ENCODE measurements at regions not wholly inside any gene's neighbourhood (a gene's known extent, or its start where the extent isn't known, plus 50 kb on each side); places are given as distances from the start of the nearest gene placed in this dataset.

DNA sequence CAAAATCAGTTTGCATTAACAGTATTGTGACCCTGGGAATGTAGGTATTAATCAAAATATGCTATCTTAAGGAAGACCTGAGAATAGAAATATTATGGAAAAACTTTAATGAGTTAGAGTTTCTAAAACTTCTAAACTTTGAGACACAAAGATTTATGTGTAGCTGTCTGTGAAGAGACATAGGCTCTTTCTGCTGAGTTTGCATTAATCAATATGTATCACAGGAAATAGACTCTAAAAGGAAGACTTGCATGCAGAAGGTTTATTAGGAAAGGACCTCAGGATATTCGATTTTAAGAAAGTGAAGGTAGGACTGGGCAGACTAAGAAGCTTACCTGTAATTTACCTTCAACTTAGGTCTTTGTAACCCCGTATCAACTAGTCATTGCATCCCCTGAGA lies 494.8 kb upstream of the NRXN1 start:
- TF ChIP-seq POLR2AphosphoS5 (IDR thresholded peaks at IDR 0.05) (no peak), POLR2A (IDR thresholded peaks at IDR 0.05) (no peak)
- no peaks in the 10 kb centered on the region for H3K4me1 ChIP-seq
- no peak for ATAC-seq

DNA sequence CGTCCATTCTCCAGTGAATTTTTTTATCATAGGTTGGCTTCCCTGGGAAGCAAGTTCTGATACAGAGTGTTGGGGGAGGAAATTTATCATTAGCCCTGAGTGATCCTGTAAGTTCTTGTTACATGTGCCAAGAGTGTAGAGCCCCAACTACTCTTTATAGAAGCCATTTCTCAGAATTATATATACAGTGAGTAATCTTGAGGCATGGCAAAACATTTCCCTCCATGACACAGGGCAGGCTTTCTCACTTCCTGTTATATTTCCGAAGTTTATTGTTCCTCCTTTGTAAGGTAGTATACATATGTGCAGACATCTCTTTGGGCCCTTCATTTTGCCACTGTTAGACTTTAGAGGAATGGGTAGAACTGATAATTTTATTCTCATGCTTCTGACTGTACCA lies 484.7 kb upstream of the NRXN1 start:
- Histone ChIP-seq H3K4me3 (no peak overlapping the region), H3K9me3 (no peaks in the 10 kb centered on the region), H3K4me1 (no peaks in the 10 kb centered on the region), H3K27me3 (no peaks in the 10 kb centered on the region), H3K36me3 (no peaks in the 10 kb centered on the region), H3K27ac (no peak overlapping the region)
- TF ChIP-seq POLR2AphosphoS5 (IDR thresholded peaks at IDR 0.05), result no peak
- no peak for TF ChIP-seq POLR2A (IDR thresholded peaks at IDR 0.05)
- no peak for TF ChIP-seq CTCF (IDR thresholded peaks at IDR 0.05)
- TF ChIP-seq EP300 (IDR thresholded peaks at IDR 0.05), result no peak
- no peak for ATAC-seq
- WGBS, 2 donors (ENCODE audit: low coverage in 1 of 2), result 66 to 81% methylated on average over 2 of the region's 2 CpGs

More for the DNA sequence above, 494.8 kb upstream of the NRXN1 start:
- Histone ChIP-seq H3K27me3 (no peaks in the 10 kb centered on the region), H3K4me3 (no peak overlapping the region), H3K27ac (no peak overlapping the region), H3K36me3 (no peaks in the 10 kb centered on the region), H3K9me3 (no peaks in the 10 kb centered on the region)
- WGBS, 2 donors (ENCODE audit: low coverage in 1 of 2), result 84 to 88% methylated on average over 2 of the region's 2 CpGs

DNA sequence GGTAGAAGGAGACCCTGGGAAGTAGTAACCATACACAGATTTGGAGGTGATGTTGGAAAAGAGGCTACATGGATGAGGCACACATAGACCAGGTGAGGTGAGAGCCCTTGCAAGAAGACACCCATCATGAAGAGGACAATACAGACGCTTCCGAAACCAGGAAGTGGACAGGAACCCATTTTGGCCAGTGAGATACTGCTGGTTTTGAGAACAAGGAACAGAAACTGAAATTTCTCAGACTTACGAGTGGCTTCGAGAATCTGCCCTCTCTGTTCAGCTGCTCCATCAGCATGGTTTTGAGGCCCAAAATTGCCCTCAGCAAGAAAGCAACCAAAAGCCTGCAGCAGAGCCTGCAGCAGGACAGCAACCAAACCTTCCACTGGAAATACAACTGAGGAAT lies 479.1 kb upstream of the NRXN1 start:
- H3K4me1 ChIP-seq, result no peaks in the 10 kb centered on the region
- H3K9me3 ChIP-seq, result no peaks in the 10 kb centered on the region
- no peak overlapping the region for H3K4me3 ChIP-seq
- TF ChIP-seq CTCF (IDR thresholded peaks at IDR 0.05) (no peak), POLR2A (IDR thresholded peaks at IDR 0.05) (no peak), EP300 (IDR thresholded peaks at IDR 0.05) (no peak), POLR2AphosphoS5 (IDR thresholded peaks at IDR 0.05) (no peak)
- H3K36me3 ChIP-seq, result no peaks in the 10 kb centered on the region
- no peaks in the 10 kb centered on the region for H3K27me3 ChIP-seq
- ATAC-seq, result no peak
- H3K27ac ChIP-seq, result no peak overlapping the region
- 93% methylated on average over 2 of the region's 4 CpGs; no CpG with 5 or more reads in 1 of the 2 donors for WGBS, 2 donors (ENCODE audit: low coverage in 1 of 2)

DNA sequence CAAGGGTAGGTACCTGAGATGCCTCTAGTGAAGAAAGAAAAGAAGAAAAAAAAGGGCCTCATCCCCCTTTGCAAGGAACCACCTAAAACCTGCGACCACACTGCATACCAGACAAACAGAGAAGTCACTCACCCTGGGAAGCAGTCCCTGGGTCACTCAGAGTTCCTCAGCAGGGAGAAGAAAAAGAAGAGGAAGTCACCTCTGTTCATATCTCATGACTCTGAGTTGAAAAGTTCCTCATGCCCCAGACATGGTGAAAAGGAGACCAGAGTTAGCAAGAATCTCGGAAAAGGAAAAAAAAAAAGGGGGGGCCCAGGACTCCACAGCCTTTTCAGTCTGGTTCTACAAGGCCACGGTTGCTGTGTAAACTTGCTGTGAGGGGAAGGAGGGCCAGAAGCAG lies 478.4 kb upstream of the NRXN1 start:
- Histone ChIP-seq H3K4me1 (no peaks in the 10 kb centered on the region), H3K4me3 (no peak overlapping the region), H3K9me3 (no peaks in the 10 kb centered on the region), H3K27me3 (no peaks in the 10 kb centered on the region), H3K36me3 (no peaks in the 10 kb centered on the region), H3K27ac (no peak overlapping the region)
- WGBS, 2 donors (ENCODE audit: low coverage in 1 of 2), result 50 to 56% methylated on average over 2 of the region's 3 CpGs
- no peak for ATAC-seq
- TF ChIP-seq POLR2AphosphoS5 (IDR thresholded peaks at IDR 0.05) (no peak), CTCF (IDR thresholded peaks at IDR 0.05) (no peak), EP300 (IDR thresholded peaks at IDR 0.05) (no peak), POLR2A (IDR thresholded peaks at IDR 0.05) (no peak)

DNA sequence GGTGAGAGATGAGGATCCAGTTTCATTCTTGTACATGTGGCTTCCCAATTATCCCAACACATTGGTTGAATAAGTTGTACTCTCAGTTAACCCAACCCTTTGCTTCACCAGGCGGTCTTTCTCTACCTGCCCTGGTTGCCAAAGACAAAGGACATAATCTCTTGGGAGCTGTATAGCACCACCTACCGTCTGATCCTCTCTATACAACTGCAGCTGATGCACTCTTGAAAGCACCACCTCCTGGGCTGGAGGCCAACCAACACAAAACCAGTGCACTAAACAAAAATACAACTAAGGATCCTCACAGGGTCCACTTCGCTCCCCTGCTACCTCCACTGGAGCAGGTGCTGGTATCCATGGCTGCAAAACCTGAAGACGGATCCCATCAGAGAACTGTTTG lies 473.6 kb upstream of the NRXN1 start:
- TF ChIP-seq POLR2A (IDR thresholded peaks at IDR 0.05) (no peak), POLR2AphosphoS5 (IDR thresholded peaks at IDR 0.05) (no peak), EP300 (IDR thresholded peaks at IDR 0.05) (no peak), CTCF (IDR thresholded peaks at IDR 0.05) (no peak)
- no peaks in the 10 kb centered on the region for H3K36me3 ChIP-seq
- no peaks in the 10 kb centered on the region for H3K27me3 ChIP-seq
- no peaks in the 10 kb centered on the region for H3K4me1 ChIP-seq
- WGBS, 2 donors (ENCODE audit: low coverage in 1 of 2), result 70 to 79% methylated on average over 2 to 3 of the region's 4 CpGs
- no peak overlapping the region for H3K27ac ChIP-seq
- ATAC-seq, result no peak
- peaks cover 0 to 7% (median 0%) of the 10 kb centered on the region in 3 donors for H3K9me3 ChIP-seq
- no peak overlapping the region for H3K4me3 ChIP-seq
